GM12864 (cell line): ENCODE measurements at regions not wholly inside any gene's neighbourhood (a gene's known extent, or its start where the extent isn't known, plus 50 kb on each side); places are given as distances from the start of the nearest gene placed in this dataset.

Source experiments
- DNase-seq: peaks from one replicate; pipeline ENCODE4 v3.0.0-alpha.2; 2011; ENCODE audit warnings: low read depth
- H3K4me3 ChIP-seq: 2 replicates; pipeline ENCODE4 v1.5.1; 2011; ENCODE audit warnings: mild to moderate bottlenecking, low read depth, low read length, control low read depth
- TF ChIP-seq, protein P1 (sequence below): IDR thresholded peaks from 2 replicates; pipeline ENCODE4 v1.5.1; 2011; ENCODE audit warnings: low read depth, mild to moderate bottlenecking, moderate library complexity, low read length, control low read depth, inconsistent platforms; ENCODE audit errors: missing control alignments

DNA sequence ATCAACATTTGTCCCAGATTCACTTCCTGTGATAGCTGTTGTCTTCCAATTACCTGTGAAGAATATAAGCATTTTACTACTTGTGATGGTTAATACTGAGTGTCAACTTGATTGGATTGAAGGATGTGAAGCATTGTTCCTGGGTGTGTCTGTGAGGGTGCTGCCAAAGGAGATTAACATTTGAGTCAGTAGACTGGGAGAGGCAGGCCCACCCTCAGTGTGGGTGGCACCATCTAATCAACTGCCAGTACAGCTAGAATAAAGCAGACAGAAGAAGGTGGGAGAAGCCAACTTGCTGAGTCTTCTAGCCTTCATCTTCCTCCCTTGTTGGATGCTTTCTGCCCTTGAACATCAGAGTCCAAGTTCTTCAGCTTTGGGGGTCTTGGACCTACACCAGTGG, 660.4 kb upstream of the GOT2 start:
- TF ChIP-seq, protein P1, sequence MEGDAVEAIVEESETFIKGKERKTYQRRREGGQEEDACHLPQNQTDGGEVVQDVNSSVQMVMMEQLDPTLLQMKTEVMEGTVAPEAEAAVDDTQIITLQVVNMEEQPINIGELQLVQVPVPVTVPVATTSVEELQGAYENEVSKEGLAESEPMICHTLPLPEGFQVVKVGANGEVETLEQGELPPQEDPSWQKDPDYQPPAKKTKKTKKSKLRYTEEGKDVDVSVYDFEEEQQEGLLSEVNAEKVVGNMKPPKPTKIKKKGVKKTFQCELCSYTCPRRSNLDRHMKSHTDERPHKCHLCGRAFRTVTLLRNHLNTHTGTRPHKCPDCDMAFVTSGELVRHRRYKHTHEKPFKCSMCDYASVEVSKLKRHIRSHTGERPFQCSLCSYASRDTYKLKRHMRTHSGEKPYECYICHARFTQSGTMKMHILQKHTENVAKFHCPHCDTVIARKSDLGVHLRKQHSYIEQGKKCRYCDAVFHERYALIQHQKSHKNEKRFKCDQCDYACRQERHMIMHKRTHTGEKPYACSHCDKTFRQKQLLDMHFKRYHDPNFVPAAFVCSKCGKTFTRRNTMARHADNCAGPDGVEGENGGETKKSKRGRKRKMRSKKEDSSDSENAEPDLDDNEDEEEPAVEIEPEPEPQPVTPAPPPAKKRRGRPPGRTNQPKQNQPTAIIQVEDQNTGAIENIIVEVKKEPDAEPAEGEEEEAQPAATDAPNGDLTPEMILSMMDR = no peak
- no peak for DNase-seq
- H3K4me3 ChIP-seq = no peak overlapping the region

DNA sequence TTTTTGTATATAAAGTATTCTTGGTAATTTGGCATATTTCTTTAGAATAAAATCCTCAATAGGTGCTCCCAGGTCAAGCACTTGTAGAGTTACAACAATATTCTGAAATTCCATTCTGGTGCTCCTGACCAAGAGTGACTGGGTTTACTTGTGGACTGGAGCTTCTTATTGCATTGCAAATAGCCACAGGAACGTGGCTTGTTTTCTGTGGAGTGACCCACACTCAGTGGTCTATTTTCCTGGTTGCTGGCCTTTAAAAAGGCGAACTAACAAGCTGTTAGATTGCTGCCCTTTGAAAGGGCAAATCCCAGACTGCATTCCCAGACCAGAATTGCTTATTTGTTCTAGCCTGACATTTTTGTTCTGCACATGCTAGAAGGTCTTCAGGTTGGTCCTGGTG, 658.8 kb upstream of the GOT2 start:
- H3K4me3 ChIP-seq = no peak overlapping the region
- TF ChIP-seq, protein P1 = no peak
- no peak for DNase-seq

DNA sequence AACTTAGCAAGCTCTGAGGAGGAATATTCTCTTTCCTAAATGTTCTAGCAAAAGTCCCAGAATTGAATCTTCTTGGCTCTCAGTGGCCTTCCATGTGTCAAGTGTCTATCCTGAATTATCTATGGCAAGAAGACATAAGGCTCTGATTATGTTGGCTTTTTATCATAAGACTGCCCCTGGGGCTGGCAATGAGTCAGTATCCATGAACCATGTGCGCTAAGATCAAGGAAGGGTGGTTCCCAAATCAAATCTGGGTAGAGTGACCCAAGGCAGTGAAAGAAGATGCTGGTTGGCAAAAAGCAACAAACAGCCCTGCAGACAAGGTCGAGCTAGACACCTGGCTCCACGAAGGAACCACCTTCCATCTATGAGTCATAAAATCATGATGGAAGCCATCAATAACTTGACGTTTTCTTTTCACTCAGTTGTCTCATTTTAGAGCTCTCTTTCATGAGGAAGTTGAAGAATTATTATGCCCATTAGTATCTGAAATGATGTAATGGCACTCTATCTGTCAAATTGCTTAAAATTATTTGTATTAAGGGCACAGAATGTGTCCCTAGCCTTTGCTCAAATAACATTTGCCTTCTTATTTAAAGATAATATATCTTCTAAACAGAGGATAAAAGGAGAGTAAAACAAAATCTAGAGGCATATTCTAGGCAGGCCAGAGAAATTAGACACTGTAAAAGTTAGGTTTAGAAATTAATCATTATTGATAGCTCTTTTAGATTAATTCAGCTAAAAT, 657.7 kb upstream of the GOT2 start:
- DNase-seq = no peak
- TF ChIP-seq, protein P1 = no peak
- H3K4me3 ChIP-seq = no peak overlapping the region

DNA sequence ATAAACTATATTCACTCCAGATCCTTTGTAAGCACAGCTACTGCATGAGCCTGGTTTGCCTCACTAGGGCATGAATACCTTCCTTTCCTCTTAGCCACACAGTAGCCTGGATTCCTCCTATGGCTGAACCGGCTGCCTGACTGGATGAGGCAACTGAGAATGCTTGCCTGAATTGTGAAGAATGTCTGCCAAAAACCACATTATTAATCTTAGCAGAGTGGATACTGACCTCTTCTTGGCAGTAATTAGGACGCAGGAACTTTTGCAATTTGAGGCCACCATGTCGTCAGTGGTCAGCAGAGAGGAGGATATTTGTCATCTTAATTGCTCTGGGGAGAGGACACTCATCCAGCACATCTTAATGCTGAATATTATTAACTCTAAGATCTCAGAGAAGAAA, 651.8 kb upstream of the GOT2 start:
- H3K4me3 ChIP-seq = no peak overlapping the region
- TF ChIP-seq, protein P1 = no peak
- no peak for DNase-seq

DNA sequence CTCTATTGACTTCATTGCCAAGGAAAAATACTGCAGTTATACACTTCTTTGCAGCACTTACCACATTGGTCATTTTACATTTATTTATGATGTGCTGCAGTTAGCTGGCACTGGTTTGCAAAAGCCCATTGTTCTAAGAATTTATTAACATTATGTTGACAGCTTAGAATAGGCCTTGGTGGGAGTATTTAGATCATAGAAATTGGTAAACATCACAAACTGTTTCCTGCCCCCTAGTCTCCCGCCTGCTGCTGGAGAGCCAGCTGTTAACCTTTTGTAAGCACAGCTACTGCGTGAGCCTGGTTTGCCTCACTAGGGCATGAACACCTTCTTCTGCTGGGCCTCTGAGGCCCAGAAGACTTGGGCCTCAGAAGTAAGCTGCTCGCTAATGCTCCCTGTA, 651.4 kb upstream of the GOT2 start:
- H3K4me3 ChIP-seq = no peak overlapping the region
- DNase-seq = no peak
- TF ChIP-seq, protein P1 = no peak

DNA sequence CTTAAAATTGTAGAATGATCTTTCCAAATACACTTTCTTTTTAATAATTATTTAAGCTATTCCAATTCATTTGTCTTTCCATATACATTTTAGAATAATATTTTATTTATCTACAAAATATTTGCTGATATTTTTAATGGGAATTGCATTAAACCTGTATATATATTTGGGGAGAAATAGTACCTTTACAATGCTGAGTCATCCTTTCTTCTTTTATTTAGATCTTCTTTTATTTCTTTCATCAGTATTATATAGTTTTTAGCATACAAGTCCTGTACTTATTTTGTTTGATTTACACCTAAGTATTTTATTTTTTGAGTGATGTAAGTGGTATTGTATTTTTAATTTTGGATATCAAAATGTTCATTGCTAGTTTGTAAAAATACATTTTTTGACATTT, 639.5 kb upstream of the GOT2 start:
- no peak overlapping the region for H3K4me3 ChIP-seq
- DNase-seq = no peak
- TF ChIP-seq, protein P1 = no peak

DNA sequence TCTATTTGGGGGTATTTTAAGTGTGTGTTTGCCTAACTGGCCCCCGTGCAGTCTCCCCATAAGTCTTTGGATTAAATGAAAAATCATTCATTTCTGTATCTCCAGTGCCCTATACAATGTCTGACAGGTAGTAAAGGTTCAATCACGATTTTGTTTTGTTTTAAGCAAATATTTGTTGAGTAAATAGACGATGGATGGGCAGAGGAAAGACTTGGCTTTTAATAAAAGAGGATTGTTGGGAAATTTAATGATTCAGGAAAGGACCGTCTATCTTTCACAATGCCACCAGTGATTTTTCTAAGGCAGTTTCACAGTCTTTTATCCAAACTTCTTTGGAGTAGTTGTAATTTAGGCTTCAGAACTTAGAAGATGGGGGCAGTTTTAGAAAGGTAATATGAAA, 636.6 kb upstream of the GOT2 start:
- no peak for DNase-seq

More for the DNA sequence above, 636.6 kb upstream of the GOT2 start:
- TF ChIP-seq, protein P1 = no peak
- no peak overlapping the region for H3K4me3 ChIP-seq
